GM12878 (cell line): ENCODE measurements at regions not wholly inside any gene's neighbourhood (a gene's known extent, or its start where the extent isn't known, plus 50 kb on each side); places are given as distances from the start of the nearest gene placed in this dataset.

Experiments
- MYC ChIP-seq: IDR thresholded peaks from 2 replicates; pipeline ENCODE4 v1.6.1; 2011; ENCODE audit warnings: mild to moderate bottlenecking, low read length, moderate library complexity, inconsistent platforms; ENCODE audit not compliant: insufficient read depth, insufficient replicate concordance, insufficient read length, severe bottlenecking
- POLR2A ChIP-seq: IDR thresholded peaks from 2 replicates; pipeline ENCODE4 v1.6.1; 2011; ENCODE audit warnings: low read depth, mild to moderate bottlenecking, low read length
- ZNF274 ChIP-seq: IDR thresholded peaks from one replicate; pipeline ENCODE4 v1.8.0; 2011; ENCODE audit not compliant: insufficient read length, insufficient read depth
- TF ChIP-seq, protein P1 (sequence below): IDR thresholded peaks from 2 replicates; pipeline ENCODE4 v1.6.1; 2012; ENCODE audit warnings: low read length, inconsistent platforms
- TF ChIP-seq, protein P2 (sequence below): IDR thresholded peaks from 2 replicates; pipeline ENCODE4 v1.6.1; 2012; ENCODE audit warnings: mild to moderate bottlenecking, low read depth, low read length
- TF ChIP-seq, protein P3 (sequence below): fragments of 450-650 bp; IDR thresholded peaks from 2 replicates; pipeline ENCODE4 v1.6.1; 2017; ENCODE audit warnings: mild to moderate bottlenecking, moderate library complexity
- TF ChIP-seq, protein P4 (sequence below): IDR thresholded peaks from 2 replicates; pipeline ENCODE4 v1.6.1; 2011; ENCODE audit warnings: low read depth, mild to moderate bottlenecking, low read length, moderate library complexity, borderline replicate concordance; ENCODE audit errors: extremely low read depth
- TF ChIP-seq, protein P5 (sequence below), 3 experiments: IDR thresholded peaks in 2 of 3; conservative IDR thresholded peaks in 1 of 3; 2 replicates each; pipeline ENCODE4 v1.5.1; 2011; ENCODE audit warnings: low read depth in 3 of 3, low read length in 3 of 3, mild to moderate bottlenecking in 3 of 3, control low read depth in 2 of 3, moderate library complexity in 2 of 3, inconsistent platforms in 1 of 3, mixed read lengths in 1 of 3; ENCODE audit not compliant: control insufficient read depth in 2 of 3, insufficient read depth in 1 of 3; ENCODE audit errors: extremely low read depth in 1 of 3
- TF ChIP-seq, protein P6 (sequence below): fragments of 450-650 bp; IDR thresholded peaks from 2 replicates; pipeline ENCODE4 v1.6.1; 2017; ENCODE audit warnings: low read depth, mild to moderate bottlenecking, moderate library complexity
- TF ChIP-seq, protein P7 (sequence below): IDR thresholded peaks from 2 replicates; pipeline ENCODE4 v1.6.1; 2012; ENCODE audit warnings: low read depth, low read length, improper control_type of control experiment

DNA sequence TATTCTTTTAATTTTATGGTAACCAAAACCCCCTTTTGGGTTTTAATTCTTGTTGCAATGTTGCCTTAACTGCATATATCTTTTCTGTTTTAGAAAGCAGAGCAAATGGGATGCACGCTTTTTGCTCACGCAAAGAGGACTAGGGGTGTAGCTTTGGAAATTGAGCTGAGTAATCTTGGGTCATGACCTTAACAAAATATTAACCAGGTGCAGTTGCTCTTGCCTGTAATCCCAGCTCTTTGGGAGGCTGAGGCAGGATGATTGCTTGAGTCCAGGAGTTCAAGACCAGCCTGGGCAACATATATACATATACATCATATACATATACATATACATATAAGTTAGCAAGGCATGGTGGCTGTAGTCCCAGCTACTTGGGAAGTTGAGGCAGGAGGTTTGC, 172.9 kb upstream of the BMPER start:
- TF ChIP-seq, protein P1, sequence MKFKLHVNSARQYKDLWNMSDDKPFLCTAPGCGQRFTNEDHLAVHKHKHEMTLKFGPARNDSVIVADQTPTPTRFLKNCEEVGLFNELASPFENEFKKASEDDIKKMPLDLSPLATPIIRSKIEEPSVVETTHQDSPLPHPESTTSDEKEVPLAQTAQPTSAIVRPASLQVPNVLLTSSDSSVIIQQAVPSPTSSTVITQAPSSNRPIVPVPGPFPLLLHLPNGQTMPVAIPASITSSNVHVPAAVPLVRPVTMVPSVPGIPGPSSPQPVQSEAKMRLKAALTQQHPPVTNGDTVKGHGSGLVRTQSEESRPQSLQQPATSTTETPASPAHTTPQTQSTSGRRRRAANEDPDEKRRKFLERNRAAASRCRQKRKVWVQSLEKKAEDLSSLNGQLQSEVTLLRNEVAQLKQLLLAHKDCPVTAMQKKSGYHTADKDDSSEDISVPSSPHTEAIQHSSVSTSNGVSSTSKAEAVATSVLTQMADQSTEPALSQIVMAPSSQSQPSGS: no peak
- no peak for TF ChIP-seq POLR2A
- TF ChIP-seq, protein P2, sequence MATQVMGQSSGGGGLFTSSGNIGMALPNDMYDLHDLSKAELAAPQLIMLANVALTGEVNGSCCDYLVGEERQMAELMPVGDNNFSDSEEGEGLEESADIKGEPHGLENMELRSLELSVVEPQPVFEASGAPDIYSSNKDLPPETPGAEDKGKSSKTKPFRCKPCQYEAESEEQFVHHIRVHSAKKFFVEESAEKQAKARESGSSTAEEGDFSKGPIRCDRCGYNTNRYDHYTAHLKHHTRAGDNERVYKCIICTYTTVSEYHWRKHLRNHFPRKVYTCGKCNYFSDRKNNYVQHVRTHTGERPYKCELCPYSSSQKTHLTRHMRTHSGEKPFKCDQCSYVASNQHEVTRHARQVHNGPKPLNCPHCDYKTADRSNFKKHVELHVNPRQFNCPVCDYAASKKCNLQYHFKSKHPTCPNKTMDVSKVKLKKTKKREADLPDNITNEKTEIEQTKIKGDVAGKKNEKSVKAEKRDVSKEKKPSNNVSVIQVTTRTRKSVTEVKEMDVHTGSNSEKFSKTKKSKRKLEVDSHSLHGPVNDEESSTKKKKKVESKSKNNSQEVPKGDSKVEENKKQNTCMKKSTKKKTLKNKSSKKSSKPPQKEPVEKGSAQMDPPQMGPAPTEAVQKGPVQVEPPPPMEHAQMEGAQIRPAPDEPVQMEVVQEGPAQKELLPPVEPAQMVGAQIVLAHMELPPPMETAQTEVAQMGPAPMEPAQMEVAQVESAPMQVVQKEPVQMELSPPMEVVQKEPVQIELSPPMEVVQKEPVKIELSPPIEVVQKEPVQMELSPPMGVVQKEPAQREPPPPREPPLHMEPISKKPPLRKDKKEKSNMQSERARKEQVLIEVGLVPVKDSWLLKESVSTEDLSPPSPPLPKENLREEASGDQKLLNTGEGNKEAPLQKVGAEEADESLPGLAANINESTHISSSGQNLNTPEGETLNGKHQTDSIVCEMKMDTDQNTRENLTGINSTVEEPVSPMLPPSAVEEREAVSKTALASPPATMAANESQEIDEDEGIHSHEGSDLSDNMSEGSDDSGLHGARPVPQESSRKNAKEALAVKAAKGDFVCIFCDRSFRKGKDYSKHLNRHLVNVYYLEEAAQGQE: no peak
- TF ChIP-seq, protein P3, sequence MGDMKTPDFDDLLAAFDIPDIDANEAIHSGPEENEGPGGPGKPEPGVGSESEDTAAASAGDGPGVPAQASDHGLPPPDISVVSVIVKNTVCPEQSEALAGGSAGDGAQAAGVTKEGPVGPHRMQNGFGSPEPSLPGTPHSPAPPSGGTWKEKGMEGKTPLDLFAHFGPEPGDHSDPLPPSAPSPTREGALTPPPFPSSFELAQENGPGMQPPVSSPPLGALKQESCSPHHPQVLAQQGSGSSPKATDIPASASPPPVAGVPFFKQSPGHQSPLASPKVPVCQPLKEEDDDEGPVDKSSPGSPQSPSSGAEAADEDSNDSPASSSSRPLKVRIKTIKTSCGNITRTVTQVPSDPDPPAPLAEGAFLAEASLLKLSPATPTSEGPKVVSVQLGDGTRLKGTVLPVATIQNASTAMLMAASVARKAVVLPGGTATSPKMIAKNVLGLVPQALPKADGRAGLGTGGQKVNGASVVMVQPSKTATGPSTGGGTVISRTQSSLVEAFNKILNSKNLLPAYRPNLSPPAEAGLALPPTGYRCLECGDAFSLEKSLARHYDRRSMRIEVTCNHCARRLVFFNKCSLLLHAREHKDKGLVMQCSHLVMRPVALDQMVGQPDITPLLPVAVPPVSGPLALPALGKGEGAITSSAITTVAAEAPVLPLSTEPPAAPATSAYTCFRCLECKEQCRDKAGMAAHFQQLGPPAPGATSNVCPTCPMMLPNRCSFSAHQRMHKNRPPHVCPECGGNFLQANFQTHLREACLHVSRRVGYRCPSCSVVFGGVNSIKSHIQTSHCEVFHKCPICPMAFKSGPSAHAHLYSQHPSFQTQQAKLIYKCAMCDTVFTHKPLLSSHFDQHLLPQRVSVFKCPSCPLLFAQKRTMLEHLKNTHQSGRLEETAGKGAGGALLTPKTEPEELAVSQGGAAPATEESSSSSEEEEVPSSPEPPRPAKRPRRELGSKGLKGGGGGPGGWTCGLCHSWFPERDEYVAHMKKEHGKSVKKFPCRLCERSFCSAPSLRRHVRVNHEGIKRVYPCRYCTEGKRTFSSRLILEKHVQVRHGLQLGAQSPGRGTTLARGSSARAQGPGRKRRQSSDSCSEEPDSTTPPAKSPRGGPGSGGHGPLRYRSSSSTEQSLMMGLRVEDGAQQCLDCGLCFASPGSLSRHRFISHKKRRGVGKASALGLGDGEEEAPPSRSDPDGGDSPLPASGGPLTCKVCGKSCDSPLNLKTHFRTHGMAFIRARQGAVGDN: no peak
- no peak for TF ChIP-seq ZNF274
- TF ChIP-seq, protein P4, sequence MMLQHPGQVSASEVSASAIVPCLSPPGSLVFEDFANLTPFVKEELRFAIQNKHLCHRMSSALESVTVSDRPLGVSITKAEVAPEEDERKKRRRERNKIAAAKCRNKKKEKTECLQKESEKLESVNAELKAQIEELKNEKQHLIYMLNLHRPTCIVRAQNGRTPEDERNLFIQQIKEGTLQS: no peak
- TF ChIP-seq, protein P5, sequence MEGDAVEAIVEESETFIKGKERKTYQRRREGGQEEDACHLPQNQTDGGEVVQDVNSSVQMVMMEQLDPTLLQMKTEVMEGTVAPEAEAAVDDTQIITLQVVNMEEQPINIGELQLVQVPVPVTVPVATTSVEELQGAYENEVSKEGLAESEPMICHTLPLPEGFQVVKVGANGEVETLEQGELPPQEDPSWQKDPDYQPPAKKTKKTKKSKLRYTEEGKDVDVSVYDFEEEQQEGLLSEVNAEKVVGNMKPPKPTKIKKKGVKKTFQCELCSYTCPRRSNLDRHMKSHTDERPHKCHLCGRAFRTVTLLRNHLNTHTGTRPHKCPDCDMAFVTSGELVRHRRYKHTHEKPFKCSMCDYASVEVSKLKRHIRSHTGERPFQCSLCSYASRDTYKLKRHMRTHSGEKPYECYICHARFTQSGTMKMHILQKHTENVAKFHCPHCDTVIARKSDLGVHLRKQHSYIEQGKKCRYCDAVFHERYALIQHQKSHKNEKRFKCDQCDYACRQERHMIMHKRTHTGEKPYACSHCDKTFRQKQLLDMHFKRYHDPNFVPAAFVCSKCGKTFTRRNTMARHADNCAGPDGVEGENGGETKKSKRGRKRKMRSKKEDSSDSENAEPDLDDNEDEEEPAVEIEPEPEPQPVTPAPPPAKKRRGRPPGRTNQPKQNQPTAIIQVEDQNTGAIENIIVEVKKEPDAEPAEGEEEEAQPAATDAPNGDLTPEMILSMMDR (IDR thresholded peaks at IDR 0.05 in 2 of 3, conservative IDR thresholded peaks at IDR 0.05 in 1 of 3; ENCODE audit: control insufficient read depth in 2 of 3, extremely low read depth in 1 of 3, insufficient read depth in 1 of 3, low read depth in 3 of 3, low read length in 3 of 3): no peak
- TF ChIP-seq, protein P6, sequence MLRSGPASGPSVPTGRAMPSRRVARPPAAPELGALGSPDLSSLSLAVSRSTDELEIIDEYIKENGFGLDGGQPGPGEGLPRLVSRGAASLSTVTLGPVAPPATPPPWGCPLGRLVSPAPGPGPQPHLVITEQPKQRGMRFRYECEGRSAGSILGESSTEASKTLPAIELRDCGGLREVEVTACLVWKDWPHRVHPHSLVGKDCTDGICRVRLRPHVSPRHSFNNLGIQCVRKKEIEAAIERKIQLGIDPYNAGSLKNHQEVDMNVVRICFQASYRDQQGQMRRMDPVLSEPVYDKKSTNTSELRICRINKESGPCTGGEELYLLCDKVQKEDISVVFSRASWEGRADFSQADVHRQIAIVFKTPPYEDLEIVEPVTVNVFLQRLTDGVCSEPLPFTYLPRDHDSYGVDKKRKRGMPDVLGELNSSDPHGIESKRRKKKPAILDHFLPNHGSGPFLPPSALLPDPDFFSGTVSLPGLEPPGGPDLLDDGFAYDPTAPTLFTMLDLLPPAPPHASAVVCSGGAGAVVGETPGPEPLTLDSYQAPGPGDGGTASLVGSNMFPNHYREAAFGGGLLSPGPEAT: no peak
- TF ChIP-seq MYC: no peak
- TF ChIP-seq, protein P7, sequence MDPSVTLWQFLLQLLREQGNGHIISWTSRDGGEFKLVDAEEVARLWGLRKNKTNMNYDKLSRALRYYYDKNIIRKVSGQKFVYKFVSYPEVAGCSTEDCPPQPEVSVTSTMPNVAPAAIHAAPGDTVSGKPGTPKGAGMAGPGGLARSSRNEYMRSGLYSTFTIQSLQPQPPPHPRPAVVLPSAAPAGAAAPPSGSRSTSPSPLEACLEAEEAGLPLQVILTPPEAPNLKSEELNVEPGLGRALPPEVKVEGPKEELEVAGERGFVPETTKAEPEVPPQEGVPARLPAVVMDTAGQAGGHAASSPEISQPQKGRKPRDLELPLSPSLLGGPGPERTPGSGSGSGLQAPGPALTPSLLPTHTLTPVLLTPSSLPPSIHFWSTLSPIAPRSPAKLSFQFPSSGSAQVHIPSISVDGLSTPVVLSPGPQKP: no peak
